BJ (cell line): ENCODE measurements at regions not wholly inside any gene's neighbourhood (a gene's known extent, or its start where the extent isn't known, plus 50 kb on each side); places are given as distances from the start of the nearest gene placed in this dataset.

Source experiments
- CTCF ChIA-PET: fragments of 350-600 bp; formaldehyde crosslinking; extraction: SDS; loops from one replicate; lab custom pipeline; 2021; ENCODE audit warnings: antibody characterized with exemption, inconsistent platforms; lab: Yijun Ruan, JAX
- POLR2A ChIA-PET: fragments of 300-600 bp; sonication (Branson Sonifier 250); formaldehyde crosslinking; extraction: SDS; loops from one replicate; lab custom pipeline; 2021; ENCODE audit warnings: antibody characterized with exemption; lab: Charles Lee
- DNase-seq: peaks from one replicate; pipeline ENCODE4 v3.0.0-alpha.2; 2011; ENCODE audit warnings: low read depth
- H3K27me3 ChIP-seq: 2 replicates; pipeline ENCODE4 v1.6.0; 2011; ENCODE audit warnings: low read length; ENCODE audit not compliant: control insufficient read depth, insufficient read depth
- H3K36me3 ChIP-seq: 2 replicates; pipeline ENCODE4 v1.5.1; 2011; ENCODE audit warnings: low read length; ENCODE audit not compliant: control insufficient read depth, insufficient read depth
- H3K4me3 ChIP-seq: 2 replicates; pipeline ENCODE4 v1.5.1; 2011; ENCODE audit warnings: low read depth, mild to moderate bottlenecking, control low read depth, low read length
- CTCF ChIP-seq: IDR thresholded peaks from 2 replicates; pipeline ENCODE4 v1.5.1; 2011; ENCODE audit warnings: low read depth, mild to moderate bottlenecking, control low read depth, inconsistent platforms, low read length, moderate library complexity; ENCODE audit not compliant: insufficient read depth

GRCh38 chr20:39133201-39133600 is 171.1 kb downstream of the DHX35 start:
- DNase-seq = no peak
- ChIA-PET POLR2A (no interaction called here), CTCF (interaction anchor here (1.2 kb wide), 1 partner anchor 9 kb away, joined by 3 read pairs; no protein-coding TSS in a partner anchor)
- no peak for TF ChIP-seq CTCF
- Histone ChIP-seq H3K27me3 (no peaks in the 10 kb centered on the region), H3K4me3 (no peak overlapping the region), H3K36me3 (no peaks in the 10 kb centered on the region)

- Histone ChIP-seq H3K36me3 (no peaks in the 10 kb centered on the region), H3K4me3 (no peak overlapping the region), H3K27me3 (no peaks in the 10 kb centered on the region)
- POLR2A ChIA-PET = no interaction called here
- no peak for TF ChIP-seq CTCF
- DNase-seq = no peak
- CTCF ChIA-PET = interaction anchor here (1.2 kb wide), 1 partner anchor 8 kb away, joined by 3 read pairs; no protein-coding TSS in a partner anchor
Observed at GRCh38 chr20:39132511-39132910, 170.4 kb downstream of the DHX35 start.

GRCh38 chr20:39132093-39132492 is 169.9 kb downstream of the DHX35 start:
- ChIA-PET CTCF (no interaction called here), POLR2A (no interaction called here)
- H3K4me3 ChIP-seq = no peak overlapping the region
- H3K36me3 ChIP-seq = no peaks in the 10 kb centered on the region
- H3K27me3 ChIP-seq = no peaks in the 10 kb centered on the region
- no peak for DNase-seq
- no peak for TF ChIP-seq CTCF

- ChIA-PET CTCF (no interaction called here), POLR2A (no interaction called here)
- DNase-seq = no peak
- no peak for TF ChIP-seq CTCF
- no peaks in the 10 kb centered on the region for H3K27me3 ChIP-seq
- no peaks in the 10 kb centered on the region for H3K36me3 ChIP-seq
- no peak overlapping the region for H3K4me3 ChIP-seq
Observed at GRCh38 chr20:39130627-39131026, 168.5 kb downstream of the DHX35 start.

DNA sequence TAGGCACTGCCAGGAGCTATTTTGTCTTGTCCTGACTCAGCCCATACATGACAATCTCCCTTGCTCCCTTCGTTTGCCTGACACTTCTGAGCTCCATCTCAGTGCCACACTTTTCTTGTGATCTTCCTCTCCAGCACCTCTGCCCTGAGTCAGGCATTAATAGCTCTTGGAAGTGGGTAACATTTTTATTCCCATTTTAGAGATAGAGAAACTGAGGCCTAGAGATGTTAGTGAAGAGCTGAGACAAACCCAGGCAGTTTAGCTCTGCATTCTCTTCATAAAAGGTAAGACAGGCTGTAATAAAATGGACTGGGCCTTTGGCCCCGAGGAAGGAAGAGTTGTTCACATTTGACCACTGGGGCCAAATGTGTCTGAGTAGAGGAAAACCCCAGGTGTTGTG is 167.4 kb downstream of the DHX35 start:
- POLR2A ChIA-PET = no interaction called here
- DNase-seq = no peak
- Histone ChIP-seq H3K36me3 (no peaks in the 10 kb centered on the region), H3K4me3 (no peak overlapping the region), H3K27me3 (no peaks in the 10 kb centered on the region)
- TF ChIP-seq CTCF = no peak
- CTCF ChIA-PET = no interaction called here
